SK-N-SH (cell line): ENCODE measurements at regions not wholly inside any gene's neighbourhood (a gene's known extent, or its start where the extent isn't known, plus 50 kb on each side); places are given as distances from the start of the nearest gene placed in this dataset.

Experiments
- CTCF ChIA-PET: fragments of 300-600, 350-600 bp; formaldehyde crosslinking; extraction: SDS; loops from one replicate; lab custom pipeline; 2021; lab: Yijun Ruan, JAX
- POLR2A ChIA-PET: fragments of 350-600 bp; sonication (Branson Sonifier 250); formaldehyde crosslinking; extraction: SDS; loops from one replicate; lab custom pipeline; 2020; ENCODE audit warnings: antibody characterized with exemption, inconsistent platforms; lab: Yijun Ruan, JAX
- DNase-seq: peaks from one replicate; pipeline ENCODE4 v3.0.0; 2012
- H2AFZ ChIP-seq: fragments of 200-600 bp; sonication (generic); 2 replicates; pipeline ENCODE4 v1.8.1; 2016; ENCODE audit warnings: antibody characterized with exemption, mild to moderate bottlenecking, low read depth
- H3F3A ChIP-seq: fragments of 200-600 bp; sonication (generic); replicated peaks from 2 replicates; pipeline ENCODE3; 2016; ENCODE audit warnings: antibody characterized with exemption, mild to moderate bottlenecking; ENCODE audit not compliant: insufficient read depth
- H3K27ac ChIP-seq, 2 experiments: fragments of 200-500 bp in 1 of 2; fragments of 200-600 bp in 1 of 2; sonication (Bioruptor generic) in 1 of 2; sonication (generic), shearing (Covaris generic) in 1 of 2; 2 replicates each; pipeline versions ENCODE4 v1.5.1 to v1.6.1; 2014 to 2016; ENCODE audit warnings: low read depth in 2 of 2, inconsistent platforms in 1 of 2, low read length in 1 of 2, mild to moderate bottlenecking in 1 of 2, mixed read lengths in 1 of 2
- H3K27me3 ChIP-seq: fragments of 200-600 bp; sonication (generic), shearing (Covaris generic); 2 replicates; pipeline ENCODE4 v1.6.1; 2016; ENCODE audit warnings: mixed run types; ENCODE audit not compliant: insufficient read depth
- H3K36me3 ChIP-seq, 2 experiments: fragments of 200-500 bp in 1 of 2; fragments of 200-600 bp in 1 of 2; sonication (Bioruptor generic) in 1 of 2; sonication (generic) in 1 of 2; replicated peaks in 1 of 2; 2 replicates each; pipeline versions ENCODE3 to v1.5.1; 2014 to 2016; ENCODE audit warnings: low read length in 1 of 2, mild to moderate bottlenecking in 1 of 2; ENCODE audit not compliant: insufficient read depth in 2 of 2, control insufficient read depth in 1 of 2
- H3K4me1 ChIP-seq, 2 experiments: fragments of 200-500 bp in 1 of 2; fragments of 200-600 bp in 1 of 2; sonication (Bioruptor generic) in 1 of 2; sonication (generic), shearing (Covaris generic) in 1 of 2; 2 replicates each; pipeline versions ENCODE4 v1.5.1 to v1.6.1; 2014 to 2016; ENCODE audit warnings: low read depth in 1 of 2, low read length in 1 of 2, mixed run types in 1 of 2; ENCODE audit not compliant: insufficient read depth in 2 of 2, control insufficient read depth in 1 of 2
- H3K4me2 ChIP-seq: fragments of 200-600 bp; sonication (generic), shearing (Covaris generic); 2 replicates; pipeline ENCODE4 v1.6.1; 2017; ENCODE audit warnings: mixed run types
- H3K4me3 ChIP-seq, 2 experiments: fragments of 200-500 bp in 1 of 2; fragments of 200-600 bp in 1 of 2; sonication (Bioruptor generic) in 1 of 2; sonication (generic), shearing (Covaris generic) in 1 of 2; 2 replicates each; pipeline versions ENCODE4 v1.5.1 to v1.8.1; 2014 to 2016; ENCODE audit warnings: low read depth in 2 of 2, inconsistent platforms in 1 of 2, low read length in 1 of 2, mild to moderate bottlenecking in 1 of 2, mixed read lengths in 1 of 2, moderate library complexity in 1 of 2
- H3K79me2 ChIP-seq: fragments of 200-600 bp; sonication (generic); 2 replicates; pipeline ENCODE4 v1.8.1; 2017; ENCODE audit warnings: mild to moderate bottlenecking; ENCODE audit not compliant: insufficient read depth
- H3K9ac ChIP-seq: fragments of 200-600 bp; sonication (generic); 2 replicates; pipeline ENCODE4 v1.6.1; 2017; ENCODE audit warnings: mixed run types
- H3K9me2 ChIP-seq: fragments of 200-600 bp; sonication (generic); 2 replicates; pipeline ENCODE4 v1.6.1; 2017; ENCODE audit warnings: mixed run types
- H3K9me3 ChIP-seq: fragments of 200-600 bp; sonication (generic); 2 replicates; pipeline ENCODE4 v1.6.1; 2017; ENCODE audit warnings: mixed run types, mild to moderate bottlenecking, moderate library complexity
- H4K20me1 ChIP-seq: fragments of 200-600 bp; sonication (generic); 2 replicates; pipeline ENCODE4 v1.6.1; 2017; ENCODE audit warnings: mild to moderate bottlenecking, mixed run types; ENCODE audit not compliant: insufficient read depth
- ELF1 ChIP-seq: IDR thresholded peaks from 2 replicates; pipeline ENCODE4 v1.4.0; 2012
- EP300 ChIP-seq, 2 experiments: IDR thresholded peaks; 2 replicates each; pipeline versions ENCODE4 v1.4.0 to v1.6.1; 2012; ENCODE audit warnings: borderline replicate concordance in 1 of 2, low read depth in 1 of 2, low read length in 1 of 2
- EZH2phosphoT487 ChIP-seq: fragments of 200-600 bp; sonication (generic); IDR thresholded peaks from 2 replicates; pipeline ENCODE4 v1.6.1; 2017; ENCODE audit warnings: low read depth, mixed run types, mild to moderate bottlenecking, antibody characterized with exemption, moderate library complexity, borderline replicate concordance
- FOXJ3 ChIP-seq: sonication (generic); formaldehyde crosslinking; IDR thresholded peaks from 2 replicates; pipeline ENCODE4 v1.5.1; 2020; ENCODE audit warnings: mild to moderate bottlenecking, missing genetic modification reagents
- GABPA ChIP-seq: IDR thresholded peaks from 2 replicates; pipeline ENCODE4 v1.4.0; 2012; ENCODE audit warnings: low read depth, mild to moderate bottlenecking
- GATA2 ChIP-seq: sonication (generic); formaldehyde crosslinking; IDR thresholded peaks from 2 replicates; pipeline ENCODE4 v1.5.0; 2020; ENCODE audit warnings: mild to moderate bottlenecking, missing genetic modification reagents
- JUND ChIP-seq: IDR thresholded peaks from 2 replicates; pipeline ENCODE4 v1.4.0; 2012
- MAX ChIP-seq: IDR thresholded peaks from 2 replicates; pipeline ENCODE4 v1.4.0; 2012; ENCODE audit warnings: low read depth
- MEF2A ChIP-seq: IDR thresholded peaks from 2 replicates; pipeline ENCODE4 v1.4.0; 2012; ENCODE audit warnings: low read depth, borderline replicate concordance
- NFIC ChIP-seq: IDR thresholded peaks from 2 replicates; pipeline ENCODE4 v1.4.0; 2012; ENCODE audit warnings: borderline replicate concordance
- RCOR1 ChIP-seq: fragments of 150-350 bp; IDR thresholded peaks from 2 replicates; pipeline ENCODE4 v1.6.1; 2017; ENCODE audit warnings: antibody characterized with exemption, low read length
- REST ChIP-seq: IDR thresholded peaks from 2 replicates; pipeline ENCODE4 v1.6.1; 2012; ENCODE audit warnings: mild to moderate bottlenecking, low read depth, low read length, moderate library complexity
- RFX5 ChIP-seq: IDR thresholded peaks from 2 replicates; pipeline ENCODE4 v1.6.1; 2012; ENCODE audit warnings: mild to moderate bottlenecking, improper control_type of control experiment, low read length
- RXRA ChIP-seq: IDR thresholded peaks from 2 replicates; pipeline ENCODE4 v1.4.0; 2012; ENCODE audit warnings: low read depth, mild to moderate bottlenecking, borderline replicate concordance
- SIN3A ChIP-seq: IDR thresholded peaks from 2 replicates; pipeline ENCODE4 v1.6.1; 2012; ENCODE audit warnings: low read depth, mild to moderate bottlenecking, low read length, moderate library complexity, borderline replicate concordance
- TAF1 ChIP-seq: IDR thresholded peaks from 2 replicates; pipeline ENCODE4 v1.6.1; 2012; ENCODE audit warnings: low read depth, mild to moderate bottlenecking, low read length, moderate library complexity, borderline replicate concordance
- TCF12 ChIP-seq: IDR thresholded peaks from 2 replicates; pipeline ENCODE4 v1.4.0; 2012
- TEAD4 ChIP-seq: IDR thresholded peaks from 2 replicates; pipeline ENCODE4 v1.4.0; 2012; ENCODE audit warnings: mild to moderate bottlenecking, borderline replicate concordance; ENCODE audit not compliant: insufficient read depth
- USF1 ChIP-seq: IDR thresholded peaks from 2 replicates; pipeline ENCODE4 v1.4.0; 2012; ENCODE audit warnings: low read depth, borderline replicate concordance
- ZBTB33 ChIP-seq: IDR thresholded peaks from 2 replicates; pipeline ENCODE4 v1.4.0; 2012; ENCODE audit warnings: low read depth, borderline replicate concordance
- WGBS: methylation state at CpG from one replicate; pipeline ENCODE4 v1.1.6; 2017; ENCODE audit warnings: low lambda C conversion rate; 5-methylcytosine and 5-hydroxymethylcytosine counted together

GRCh38 chr10:42960991-42961795, 115.7 kb upstream of the RET start:
- H3F3A ChIP-seq: no peaks in the 10 kb centered on the region
- no peaks in the 10 kb centered on the region for H3K79me2 ChIP-seq
- no peaks in the 10 kb centered on the region for H3K36me3 ChIP-seq
- DNase-seq: no peak
- no peak overlapping the region for H3K9ac ChIP-seq
- H4K20me1 ChIP-seq: no peaks in the 10 kb centered on the region
- no peaks in the 10 kb centered on the region for H3K27me3 ChIP-seq
- ChIA-PET POLR2A (interaction anchor here (0.9 to 2.3 kb wide), 3 partner anchors 10 to 117 kb away, joined by 3 to 15 read pairs (median 3); no protein-coding TSS in a partner anchor), CTCF (interaction anchor here (0.9 to 1.7 kb wide), 2 partner anchors 14 to 119 kb away, joined by 3 to 7 read pairs; no protein-coding TSS in a partner anchor)
- H2AFZ ChIP-seq: no peak overlapping the region
- H3K4me1 ChIP-seq: peaks cover 0 to 43% of the 10 kb centered on the region in 2 experiments; a peak in 2 of 4 replicates
- no peak overlapping the region for H3K4me2 ChIP-seq
- 53% methylated on average over 9 of the region's 10 CpGs for WGBS
- TF ChIP-seq FOXJ3 (CRISPR knock-in tag) (no peak), SIN3A (no peak), USF1 (no peak), RFX5 (no peak), GATA2 (CRISPR knock-in tag) (no peak), TCF12 (no peak), RCOR1 (no peak), TAF1 (no peak), NFIC (no peak), TEAD4 (no peak), GABPA (no peak), REST (no peak)
- no peaks in the 10 kb centered on the region for H3K9me2 ChIP-seq
- H3K4me3 ChIP-seq: no peak overlapping the region
- peak overlapping the region in 1 of 2 experiments; percentile 93; a peak in 2 of 4 replicates for H3K27ac ChIP-seq
- no peaks in the 10 kb centered on the region for H3K9me3 ChIP-seq

- Histone ChIP-seq H3K27ac (peak overlapping the region in 1 of 2 experiments; percentile 93; a peak in 2 of 4 replicates), H3K9ac (no peak overlapping the region), H3K36me3 (no peaks in the 10 kb centered on the region), H3K4me3 (no peak overlapping the region), H4K20me1 (no peaks in the 10 kb centered on the region), H3K9me3 (no peaks in the 10 kb centered on the region), H3K4me1 (peaks cover 0 to 43% of the 10 kb centered on the region in 2 experiments; a peak in 2 of 4 replicates), H3F3A (no peaks in the 10 kb centered on the region), H3K79me2 (no peaks in the 10 kb centered on the region), H3K9me2 (no peaks in the 10 kb centered on the region), H3K4me2 (no peak overlapping the region), H3K27me3 (no peaks in the 10 kb centered on the region), H2AFZ (no peak overlapping the region)
- WGBS: 56% methylated on average over 6 of the region's 6 CpGs
- TF ChIP-seq RCOR1: no peak
- no peak for TF ChIP-seq MEF2A
- no peak for TF ChIP-seq MAX
- no peak for TF ChIP-seq EZH2phosphoT487
- TF ChIP-seq SIN3A: no peak
- no peak for TF ChIP-seq GABPA
- no peak for TF ChIP-seq NFIC
- no peak for TF ChIP-seq FOXJ3 (CRISPR knock-in tag)
- no peak for TF ChIP-seq RXRA
- no peak for TF ChIP-seq RFX5
- no peak for TF ChIP-seq ZBTB33
- TF ChIP-seq ELF1: no peak
- no peak for TF ChIP-seq TCF12
- TF ChIP-seq JUND: no peak
- no peak for TF ChIP-seq EP300 (IDR thresholded peaks at IDR 0.05; ENCODE audit: borderline replicate concordance in 1 of 2, low read depth in 1 of 2, low read length in 1 of 2)
- ChIA-PET CTCF (interaction anchor here (0.9 to 1.7 kb wide), 2 partner anchors 14 to 119 kb away, joined by 3 to 7 read pairs; no protein-coding TSS in a partner anchor), POLR2A (interaction anchor here (0.9 to 2.3 kb wide), 4 partner anchors 9 to 117 kb away, joined by 3 to 15 read pairs (median 3); no protein-coding TSS in a partner anchor)
- no peak for DNase-seq
Measured at GRCh38 chr10:42961796-42962109, 115.1 kb upstream of the RET start.
